Right lobe of liver (tissue), 6 donors: ENCODE measurements at regions not wholly inside any gene's neighbourhood (a gene's known extent, or its start where the extent isn't known, plus 50 kb on each side); places are given as distances from the start of the nearest gene placed in this dataset.

Experiments
- ATAC-seq, 4 donors: fragments of 200-7000 bp; cut with Tn5 transposase; one replicate each; pipeline ENCODE4 v1.9.1; 2020; ENCODE audit warnings: mild to moderate bottlenecking in 4 of 4, moderate library complexity in 4 of 4
- DNase-seq, 3 donors: peaks; one replicate each; pipeline ENCODE4 v3.0.0-alpha.2; 2020
- H3K27ac ChIP-seq, 3 donors: fragments of 200-600 bp; one replicate each; pipeline ENCODE4 v1.8.0; 2022
- H3K27me3 ChIP-seq, 2 donors: fragments of 200-600 bp; one replicate each; pipeline ENCODE4 v1.8.0; 2022
- H3K36me3 ChIP-seq, 4 donors: fragments of 200-600 bp; sonication (generic) in 1 of 4; one replicate each; pipeline versions ENCODE4 v1.5.1 to v1.8.0; 2017 to 2022; ENCODE audit warnings: control low read depth in 1 of 4
- H3K4me1 ChIP-seq, 4 donors: fragments of 200-600 bp; sonication (generic) in 1 of 4; one replicate each; pipeline versions ENCODE4 v1.5.1 to v1.8.0; 2017 to 2022; ENCODE audit warnings: control low read depth in 1 of 4
- H3K4me3 ChIP-seq, 3 donors: fragments of 200-600 bp; one replicate each; pipeline ENCODE4 v1.8.0; 2022
- H3K9me3 ChIP-seq, 4 donors: fragments of 200-600 bp; sonication (generic) in 1 of 4; one replicate each; pipeline versions ENCODE4 v1.5.1 to v1.8.0; 2017 to 2022; ENCODE audit warnings: control low read depth in 1 of 4
- CTCF ChIP-seq, 4 donors: fragments of 200-600 bp in 3 of 4; fragments of 450-650 bp in 1 of 4; IDR thresholded peaks; one replicate each; pipeline versions ENCODE4 v1.5.1 to v1.8.0; 2016 to 2022; ENCODE audit warnings: antibody characterized with exemption in 4 of 4, mild to moderate bottlenecking in 2 of 4
- POLR2A ChIP-seq: fragments of 450-650 bp; IDR thresholded peaks from one replicate; pipeline ENCODE4 v1.6.1; 2017; ENCODE audit warnings: antibody characterized with exemption, mild to moderate bottlenecking
- WGBS: methylation state at CpG from one replicate; pipeline ENCODE4 v1.1.6; 2018; ENCODE audit warnings: low coverage, low lambda C conversion rate; ENCODE audit not compliant: insufficient coverage; ENCODE audit errors: missing lambda C conversion rate; 5-methylcytosine and 5-hydroxymethylcytosine counted together
- intact Hi-C, 2 donors: fragments of 100-400 bp; cut with DNase I; formaldehyde crosslinking; loops; one replicate each; pipeline versions ENCODE4 v1.11.2 to v1.14.1; 2022
- donor health status: DM: no; HTN: yes; CAD: no.
- donor health status: DM: no; HTN: no; CAD: no.
- donor health status: DM: no; HTN: no; CAD: no.
- donor health status: DM: no; HTN: yes; CAD: no.
- donor health status: DM: no; HTN: yes; CAD: no.

GRCh38 chr2:8488001-8488738 lies 193.7 kb upstream of the ID2 start:
- peak in 3 of 4 donors; percentile 8 to 23 (median 18) for ATAC-seq
- 58% methylated on average over 19 of the region's 23 CpGs for WGBS
- H3K27ac ChIP-seq, result no peak overlapping the region
- no peak for DNase-seq
- H3K27me3 ChIP-seq, result no peaks in the 10 kb centered on the region
- H3K4me1 ChIP-seq, result peaks cover 0 to 20% (median 0%) of the 10 kb centered on the region in 4 donors
- no peak for TF ChIP-seq CTCF (IDR thresholded peaks at IDR 0.05)
- TF ChIP-seq POLR2A, result no peak
- H3K36me3 ChIP-seq, result no peaks in the 10 kb centered on the region
- intact Hi-C loops, result no loop called here
- H3K4me3 ChIP-seq, result no peak overlapping the region
- no peaks in the 10 kb centered on the region for H3K9me3 ChIP-seq

DNA sequence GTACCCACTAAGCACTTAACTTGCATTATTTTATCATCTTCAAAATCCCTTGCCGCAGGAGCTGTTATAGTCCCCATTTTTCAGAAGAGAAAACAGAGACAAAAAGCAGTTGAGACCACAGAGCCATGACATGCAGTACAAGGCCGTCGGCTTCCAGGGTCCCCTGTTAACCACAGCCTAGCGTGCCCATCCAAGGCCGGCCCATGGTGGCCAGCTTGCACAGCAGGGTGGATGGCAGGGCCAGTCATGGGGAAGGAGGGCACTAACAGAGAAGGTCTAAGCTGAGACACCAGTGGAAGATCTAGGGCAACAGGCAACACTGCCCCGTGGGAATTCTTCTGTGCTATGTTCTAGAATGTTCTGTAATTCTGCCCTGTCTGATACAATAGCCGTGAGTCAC lies 192.6 kb upstream of the ID2 start:
- H3K36me3 ChIP-seq, result no peaks in the 10 kb centered on the region
- 96% methylated on average over 5 of the region's 7 CpGs for WGBS
- H3K27ac ChIP-seq, result no peak overlapping the region
- TF ChIP-seq CTCF (IDR thresholded peaks at IDR 0.05), result no peak
- TF ChIP-seq POLR2A, result no peak
- H3K27me3 ChIP-seq, result no peaks in the 10 kb centered on the region
- no peak for DNase-seq
- no peaks in the 10 kb centered on the region for H3K9me3 ChIP-seq
- peaks cover 0 to 29% (median 0%) of the 10 kb centered on the region in 4 donors for H3K4me1 ChIP-seq
- ATAC-seq, result no peak
- intact Hi-C loops, result no loop called here
- no peak overlapping the region for H3K4me3 ChIP-seq

DNA sequence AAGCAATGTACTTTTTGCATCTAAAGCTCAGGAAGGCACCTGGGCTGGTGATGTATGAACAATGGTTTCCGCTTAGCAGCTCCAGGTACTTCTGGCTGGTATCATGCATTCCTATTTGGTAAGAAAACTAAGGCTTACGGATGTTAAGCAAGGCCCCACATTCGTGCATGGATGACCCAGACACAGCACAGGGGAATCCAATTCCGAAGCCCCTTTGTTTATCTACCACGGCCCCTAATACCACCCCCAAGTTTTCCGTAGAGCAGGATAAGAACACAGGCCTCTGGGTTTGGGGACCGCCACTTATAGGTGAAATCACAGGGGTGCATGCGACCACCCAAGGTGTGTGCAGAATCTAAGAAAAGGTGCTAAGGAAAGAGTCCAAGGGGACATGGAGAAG lies 192.1 kb upstream of the ID2 start:
- intact Hi-C loops, result no loop called here
- ATAC-seq (no peak), DNase-seq (no peak)
- Histone ChIP-seq H3K9me3 (no peaks in the 10 kb centered on the region), H3K27me3 (no peaks in the 10 kb centered on the region), H3K36me3 (no peaks in the 10 kb centered on the region), H3K27ac (no peak overlapping the region), H3K4me1 (peaks cover 0 to 29% (median 0%) of the 10 kb centered on the region in 4 donors), H3K4me3 (no peak overlapping the region)
- TF ChIP-seq POLR2A (no peak), CTCF (IDR thresholded peaks at IDR 0.05) (no peak)
- 98% methylated on average over 8 of the region's 8 CpGs for WGBS

DNA sequence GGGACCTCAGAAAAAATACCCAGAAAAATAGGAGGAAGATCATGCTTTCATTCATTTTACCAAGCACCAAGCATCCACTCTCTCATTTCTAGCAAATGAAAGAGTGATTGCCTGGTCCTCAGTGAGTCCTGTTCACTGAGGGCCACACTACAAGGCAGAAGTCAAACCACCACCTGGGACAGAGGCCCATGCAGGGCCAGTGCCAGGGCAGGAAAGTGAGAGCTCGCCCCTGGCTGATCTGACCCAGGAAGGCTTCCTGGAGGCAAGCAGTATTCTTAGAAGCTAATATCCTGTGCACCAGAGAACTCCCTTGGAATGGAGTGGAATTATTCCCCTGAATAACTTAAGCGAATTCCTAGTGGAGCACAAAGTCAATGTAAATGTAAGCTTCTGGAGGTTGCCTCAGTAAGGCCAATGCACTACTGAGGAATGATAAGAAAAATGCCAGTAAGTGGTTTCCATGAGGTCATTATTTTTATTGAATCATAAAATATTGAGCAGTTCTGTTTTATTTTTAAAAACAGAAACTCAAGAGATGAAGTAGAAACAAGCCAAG lies 191.6 kb upstream of the ID2 start:
- Histone ChIP-seq H3K27ac (no peak overlapping the region), H3K9me3 (no peaks in the 10 kb centered on the region), H3K4me1 (peaks cover 0 to 29% (median 0%) of the 10 kb centered on the region in 4 donors), H3K27me3 (no peaks in the 10 kb centered on the region), H3K4me3 (no peak overlapping the region), H3K36me3 (no peaks in the 10 kb centered on the region)
- WGBS, result 100% methylated on average over 1 of the region's 2 CpGs
- DNase-seq (no peak), ATAC-seq (no peak)
- no peak for TF ChIP-seq CTCF (IDR thresholded peaks at IDR 0.05)
- no peak for TF ChIP-seq POLR2A
- intact Hi-C loops, result no loop called here
